Ectodermal cell (in vitro differentiated cells): ENCODE measurements at regions not wholly inside any gene's neighbourhood (a gene's known extent, or its start where the extent isn't known, plus 50 kb on each side); places are given as distances from the start of the nearest gene placed in this dataset.

Experiments used
- H3K27ac ChIP-seq: 2 replicates; pipeline ENCODE4 v1.7.0; 2013; ENCODE audit warnings: mild to moderate bottlenecking, low read depth, low read length; ENCODE audit not compliant: insufficient read depth, poor library complexity, severe bottlenecking
- H3K27me3 ChIP-seq: 2 replicates; pipeline ENCODE4 v1.7.0; 2013; ENCODE audit warnings: mild to moderate bottlenecking, low read length; ENCODE audit not compliant: insufficient read depth, control insufficient read depth, poor library complexity, severe bottlenecking
- H3K36me3 ChIP-seq: one replicate; pipeline ENCODE4 v1.7.0; 2013; ENCODE audit warnings: low read length; ENCODE audit not compliant: control insufficient read depth, insufficient read depth
- H3K4me1 ChIP-seq: one replicate; pipeline ENCODE4 v1.7.0; 2013; ENCODE audit warnings: low read length; ENCODE audit not compliant: control insufficient read depth, insufficient read depth
- H3K4me3 ChIP-seq: 2 replicates; pipeline ENCODE4 v1.7.0; 2013; ENCODE audit warnings: low read depth, low read length, control low read depth; ENCODE audit not compliant: insufficient read depth
- H3K9me3 ChIP-seq: 2 replicates; pipeline ENCODE4 v1.7.0; 2013; ENCODE audit warnings: mild to moderate bottlenecking, low read length, moderate library complexity; ENCODE audit not compliant: control insufficient read depth
- WGBS, 2 experiments: methylation state at CpG; one replicate each; pipeline ENCODE4 v1.1.7; 2013; ENCODE audit warnings: missing lambda C conversion rate in 2 of 2; 5-methylcytosine and 5-hydroxymethylcytosine counted together

GRCh38 chr4:129359461-129359860 is 263.5 kb downstream of the C4orf33 start:
- Histone ChIP-seq H3K27ac (no peak overlapping the region), H3K4me1 (peaks cover 14% of the 10 kb centered on the region), H3K27me3 (no peaks in the 10 kb centered on the region), H3K36me3 (no peaks in the 10 kb centered on the region), H3K9me3 (no peaks in the 10 kb centered on the region), H3K4me3 (no peak overlapping the region)

GRCh38 chr4:129362691-129363274 is 266.8 kb downstream of the C4orf33 start:
- Histone ChIP-seq H3K36me3 (no peaks in the 10 kb centered on the region), H3K27me3 (no peaks in the 10 kb centered on the region), H3K27ac (no peak overlapping the region), H3K9me3 (no peaks in the 10 kb centered on the region), H3K4me1 (no peaks in the 10 kb centered on the region), H3K4me3 (no peak overlapping the region)
- whole genome bisulfite sequencing, 2 experiments: 18 to 27% methylated on average over 2 to 3 of the region's 5 CpGs

GRCh38 chr4:129364747-129365452 is 268.9 kb downstream of the C4orf33 start:
- WGBS, 2 experiments: 95 to 97% methylated on average over 10 of the region's 10 CpGs
- H3K9me3 ChIP-seq: no peaks in the 10 kb centered on the region
- no peaks in the 10 kb centered on the region for H3K36me3 ChIP-seq
- H3K4me1 ChIP-seq: no peaks in the 10 kb centered on the region
- H3K4me3 ChIP-seq: no peak overlapping the region
- H3K27ac ChIP-seq: no peak overlapping the region
- H3K27me3 ChIP-seq: no peaks in the 10 kb centered on the region

- H3K27ac ChIP-seq: no peak overlapping the region
- H3K27me3 ChIP-seq: no peaks in the 10 kb centered on the region
- WGBS, 2 experiments: 90 to 93% methylated on average over 1 to 3 of the region's 3 CpGs
- H3K36me3 ChIP-seq: no peaks in the 10 kb centered on the region
- no peaks in the 10 kb centered on the region for H3K4me1 ChIP-seq
- no peaks in the 10 kb centered on the region for H3K9me3 ChIP-seq
- H3K4me3 ChIP-seq: no peak overlapping the region
Observed at GRCh38 chr4:129369361-129370010, 273.5 kb downstream of the C4orf33 start.

GRCh38 chr4:129371065-129371464 is 275.1 kb downstream of the C4orf33 start:
- Histone ChIP-seq H3K4me3 (no peak overlapping the region), H3K27ac (no peak overlapping the region)
- 94 to 99% methylated on average over 4 of the region's 4 CpGs for WGBS, 2 experiments

GRCh38 chr4:129371926-129372325 is 276.0 kb downstream of the C4orf33 start:
- H3K27me3 ChIP-seq: no peaks in the 10 kb centered on the region
- H3K27ac ChIP-seq: no peak overlapping the region
- no peaks in the 10 kb centered on the region for H3K9me3 ChIP-seq
- no peak overlapping the region for H3K4me3 ChIP-seq
- H3K36me3 ChIP-seq: no peaks in the 10 kb centered on the region
- no peaks in the 10 kb centered on the region for H3K4me1 ChIP-seq
- 97 to 100% methylated on average over 2 to 3 of the region's 3 CpGs for WGBS, 2 experiments

More at GRCh38 chr4:129371065-129371464, 275.1 kb downstream of the C4orf33 start:
- H3K36me3 ChIP-seq: no peaks in the 10 kb centered on the region
- H3K4me1 ChIP-seq: no peaks in the 10 kb centered on the region
- H3K27me3 ChIP-seq: no peaks in the 10 kb centered on the region
- H3K9me3 ChIP-seq: no peaks in the 10 kb centered on the region

- WGBS, 2 experiments: 86 to 93% methylated on average over 4 of the region's 4 CpGs
- no peaks in the 10 kb centered on the region for H3K9me3 ChIP-seq
- no peaks in the 10 kb centered on the region for H3K27me3 ChIP-seq
- no peaks in the 10 kb centered on the region for H3K36me3 ChIP-seq
- no peak overlapping the region for H3K4me3 ChIP-seq
- no peak overlapping the region for H3K27ac ChIP-seq
- H3K4me1 ChIP-seq: no peaks in the 10 kb centered on the region
Observed at GRCh38 chr4:129377131-129377845, 281.3 kb downstream of the C4orf33 start.

- H3K4me3 ChIP-seq: no peak overlapping the region
- H3K9me3 ChIP-seq: no peaks in the 10 kb centered on the region
- no peaks in the 10 kb centered on the region for H3K4me1 ChIP-seq
- H3K27me3 ChIP-seq: no peaks in the 10 kb centered on the region
- no peak overlapping the region for H3K27ac ChIP-seq
- WGBS, 2 experiments: 86 to 91% methylated on average over 3 of the region's 3 CpGs
- no peaks in the 10 kb centered on the region for H3K36me3 ChIP-seq
Observed at GRCh38 chr4:129378364-129378763, 282.4 kb downstream of the C4orf33 start.

- no peaks in the 10 kb centered on the region for H3K27me3 ChIP-seq
- no peaks in the 10 kb centered on the region for H3K36me3 ChIP-seq
- no peak overlapping the region for H3K4me3 ChIP-seq
- 94 to 100% methylated on average over 2 of the region's 2 CpGs for WGBS, 2 experiments
- no peaks in the 10 kb centered on the region for H3K9me3 ChIP-seq
- no peaks in the 10 kb centered on the region for H3K4me1 ChIP-seq
- H3K27ac ChIP-seq: no peak overlapping the region
Observed at GRCh38 chr4:129379429-129379828, 283.5 kb downstream of the C4orf33 start.

- Histone ChIP-seq H3K4me1 (no peaks in the 10 kb centered on the region), H3K27me3 (no peaks in the 10 kb centered on the region), H3K4me3 (no peak overlapping the region), H3K27ac (no peak overlapping the region), H3K36me3 (no peaks in the 10 kb centered on the region), H3K9me3 (no peaks in the 10 kb centered on the region)
- WGBS, 2 experiments: 96 to 100% methylated on average over 1 of the region's 1 CpG
Observed at GRCh38 chr4:129384974-129385373, 289.0 kb downstream of the C4orf33 start.
